Left lung (tissue), 4 donors: ENCODE measurements at regions not wholly inside any gene's neighbourhood (a gene's known extent, or its start where the extent isn't known, plus 50 kb on each side); places are given as distances from the start of the nearest gene placed in this dataset.

Experiments used
- ATAC-seq: fragments of 200-7000 bp; cut with Tn5 transposase; one replicate; pipeline ENCODE4 v1.9.1; 2020; ENCODE audit warnings: moderate library complexity
- DNase-seq, 4 donors: peaks; one replicate each; pipeline ENCODE4 v3.0.0-alpha.2; 2013 to 2020
- H3K27ac ChIP-seq, 2 donors: fragments of 200-600 bp; sonication (generic) in 1 of 2; one replicate each; pipeline versions ENCODE4 v1.5.0 to v1.8.0; 2020 to 2021
- H3K27me3 ChIP-seq, 2 donors: fragments of 200-600 bp; sonication (generic) in 1 of 2; one replicate each; pipeline versions ENCODE4 v1.5.0 to v1.8.0; 2020 to 2021
- H3K36me3 ChIP-seq, 2 donors: fragments of 200-600 bp; sonication (generic) in 1 of 2; one replicate each; pipeline versions ENCODE4 v1.5.0 to v1.8.0; 2020 to 2021
- H3K4me1 ChIP-seq, 2 donors: fragments of 200-600 bp; one replicate each; pipeline ENCODE4 v1.8.0; 2021
- H3K4me3 ChIP-seq, 2 donors: fragments of 200-600 bp; sonication (generic) in 1 of 2; one replicate each; pipeline versions ENCODE4 v1.5.0 to v1.8.0; 2020 to 2021; ENCODE audit warnings: mild to moderate bottlenecking in 1 of 2
- H3K9me3 ChIP-seq, 2 donors: fragments of 200-600 bp; sonication (generic) in 1 of 2; one replicate each; pipeline versions ENCODE4 v1.5.0 to v1.8.0; 2020 to 2021
- CTCF ChIP-seq, 2 donors: fragments of 200-600 bp; sonication (generic) in 1 of 2; IDR thresholded peaks; one replicate each; pipeline versions ENCODE4 v1.5.0 to v1.8.0; 2021; ENCODE audit warnings: antibody characterized with exemption in 2 of 2
- intact Hi-C, 2 donors: fragments of 100-400 bp; cut with DNase I; formaldehyde crosslinking; loops; one replicate each; pipeline versions ENCODE4 v1.11.2 to v1.14.2; 2022
- donor health status: DM: no; HTN: yes; CAD: no.
- donor health status: DM: no; HTN: no; CAD: no.

- Histone ChIP-seq H3K4me3 (no peak overlapping the region), H3K36me3 (no peaks in the 10 kb centered on the region), H3K27me3 (no peaks in the 10 kb centered on the region), H3K27ac (no peak overlapping the region), H3K9me3 (no peaks in the 10 kb centered on the region), H3K4me1 (no peaks in the 10 kb centered on the region)
- ATAC-seq (no peak), DNase-seq (peak in 1 of 4 donors; percentile 20)
- TF ChIP-seq CTCF (IDR thresholded peaks at IDR 0.05), result no peak
- intact Hi-C loops, result no loop called here
Observed at GRCh38 chr2:239674981-239675825, 274.4 kb upstream of the HDAC4 start.

- DNase-seq, result peak in 2 of 4 donors; percentile 19 to 62
- no peaks in the 10 kb centered on the region for H3K4me1 ChIP-seq
- no peaks in the 10 kb centered on the region for H3K36me3 ChIP-seq
- ATAC-seq, result no peak
- intact Hi-C loops, result no loop called here
- no peaks in the 10 kb centered on the region for H3K9me3 ChIP-seq
- H3K27me3 ChIP-seq, result no peaks in the 10 kb centered on the region
- H3K27ac ChIP-seq, result no peak overlapping the region
- no peak for TF ChIP-seq CTCF (IDR thresholded peaks at IDR 0.05)
- H3K4me3 ChIP-seq, result no peak overlapping the region
Observed at GRCh38 chr2:239674101-239674980, 273.5 kb upstream of the HDAC4 start.

- H3K4me1 ChIP-seq, result no peaks in the 10 kb centered on the region
- no peak for TF ChIP-seq CTCF (IDR thresholded peaks at IDR 0.05)
- intact Hi-C loops, result no loop called here
- no peak overlapping the region for H3K27ac ChIP-seq
- no peaks in the 10 kb centered on the region for H3K36me3 ChIP-seq
- no peak overlapping the region for H3K4me3 ChIP-seq
- ATAC-seq, result no peak
- no peak for DNase-seq
- no peaks in the 10 kb centered on the region for H3K27me3 ChIP-seq
- no peaks in the 10 kb centered on the region for H3K9me3 ChIP-seq
Observed at GRCh38 chr2:239673641-239674040, 272.8 kb upstream of the HDAC4 start.

- H3K9me3 ChIP-seq, result no peaks in the 10 kb centered on the region
- intact Hi-C loops, result no loop called here
- DNase-seq, result no peak
- no peaks in the 10 kb centered on the region for H3K4me1 ChIP-seq
- ATAC-seq, result no peak
- no peaks in the 10 kb centered on the region for H3K27me3 ChIP-seq
- no peak for TF ChIP-seq CTCF (IDR thresholded peaks at IDR 0.05)
- no peak overlapping the region for H3K27ac ChIP-seq
- H3K4me3 ChIP-seq, result no peak overlapping the region
- H3K36me3 ChIP-seq, result no peaks in the 10 kb centered on the region
Observed at GRCh38 chr2:239671916-239672849, 271.4 kb upstream of the HDAC4 start.
